ENCODE measurements at regions not wholly inside any gene's neighbourhood (a gene's known extent, or its start where the extent isn't known, plus 50 kb on each side); places are given as distances from the start of the nearest gene placed in this dataset.

DNA sequence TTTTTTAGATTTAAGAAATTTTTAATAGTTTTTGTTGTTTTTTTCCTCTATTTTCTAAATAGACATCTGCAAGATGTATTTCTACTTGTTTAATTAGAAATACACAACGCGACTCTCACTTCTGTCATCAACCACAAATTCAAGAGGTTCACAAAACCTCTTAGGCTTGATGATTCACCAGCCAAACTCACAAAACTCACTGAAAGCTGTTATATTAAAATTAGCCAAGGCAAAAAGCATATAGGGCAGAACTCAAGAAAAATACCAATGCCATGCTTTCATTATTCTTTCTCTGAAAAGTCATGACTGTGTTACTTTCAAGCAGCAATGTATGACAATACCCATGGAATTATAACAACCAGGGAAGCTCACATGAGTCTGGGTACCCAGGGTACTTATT, 487.0 kb upstream of the RGS18 start:
- H3K4me3 ChIP-seq (ENCODE audit: low read depth, low read length), result no peak overlapping the region
- no peak overlapping the region for H3K27ac ChIP-seq
- TF ChIP-seq, protein P1, sequence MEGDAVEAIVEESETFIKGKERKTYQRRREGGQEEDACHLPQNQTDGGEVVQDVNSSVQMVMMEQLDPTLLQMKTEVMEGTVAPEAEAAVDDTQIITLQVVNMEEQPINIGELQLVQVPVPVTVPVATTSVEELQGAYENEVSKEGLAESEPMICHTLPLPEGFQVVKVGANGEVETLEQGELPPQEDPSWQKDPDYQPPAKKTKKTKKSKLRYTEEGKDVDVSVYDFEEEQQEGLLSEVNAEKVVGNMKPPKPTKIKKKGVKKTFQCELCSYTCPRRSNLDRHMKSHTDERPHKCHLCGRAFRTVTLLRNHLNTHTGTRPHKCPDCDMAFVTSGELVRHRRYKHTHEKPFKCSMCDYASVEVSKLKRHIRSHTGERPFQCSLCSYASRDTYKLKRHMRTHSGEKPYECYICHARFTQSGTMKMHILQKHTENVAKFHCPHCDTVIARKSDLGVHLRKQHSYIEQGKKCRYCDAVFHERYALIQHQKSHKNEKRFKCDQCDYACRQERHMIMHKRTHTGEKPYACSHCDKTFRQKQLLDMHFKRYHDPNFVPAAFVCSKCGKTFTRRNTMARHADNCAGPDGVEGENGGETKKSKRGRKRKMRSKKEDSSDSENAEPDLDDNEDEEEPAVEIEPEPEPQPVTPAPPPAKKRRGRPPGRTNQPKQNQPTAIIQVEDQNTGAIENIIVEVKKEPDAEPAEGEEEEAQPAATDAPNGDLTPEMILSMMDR (IDR thresholded peaks at IDR 0.05; ENCODE audit: low read depth, low read length, missing control alignments), result no peak
- H3K27me3 ChIP-seq (replicated peaks), result no peaks in the 10 kb centered on the region
- in situ Hi-C loops (cut with HindIII; ENCODE audit: low pct_ligation_motif_present, low sequenced_read_pairs), result no loop called here
- DNase-seq, result peak; percentile 33
- H3K36me3 ChIP-seq (replicated peaks), result no peaks in the 10 kb centered on the region

DNA sequence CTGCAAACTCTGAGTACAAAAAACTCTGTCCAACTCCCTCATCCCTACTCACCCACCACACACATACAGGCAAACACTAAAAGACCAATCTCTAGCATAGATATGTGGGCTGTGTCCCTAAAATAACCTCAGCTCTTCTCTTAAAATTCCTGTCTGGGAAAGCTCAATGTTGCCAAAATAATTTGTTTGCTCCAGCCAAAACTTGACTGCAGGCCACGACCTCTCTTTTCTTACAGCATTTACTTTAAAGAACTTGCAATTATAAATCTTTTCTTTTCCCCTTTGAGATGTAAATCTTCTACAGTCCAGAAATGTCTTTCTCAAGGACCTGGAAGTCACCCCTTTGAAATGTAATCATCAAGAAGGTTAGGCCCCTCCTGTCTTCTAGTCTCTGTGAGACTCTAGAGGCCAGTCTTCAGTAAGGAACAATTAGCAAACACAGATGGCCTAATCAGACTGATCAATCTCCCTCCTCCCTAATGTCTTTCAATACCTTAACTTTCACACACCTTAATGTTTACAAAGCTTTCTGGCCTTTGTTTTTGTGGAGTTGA, 483.6 kb upstream of the RGS18 start:
- H3K4me3 ChIP-seq (ENCODE audit: low read depth, low read length), result no peak overlapping the region
- TF ChIP-seq, protein P1 (IDR thresholded peaks at IDR 0.05; ENCODE audit: low read depth, low read length, missing control alignments), result no peak
- H3K36me3 ChIP-seq (replicated peaks), result no peaks in the 10 kb centered on the region
- DNase-seq, result no peak
- no peak overlapping the region for H3K27ac ChIP-seq
- in situ Hi-C loops (cut with HindIII; ENCODE audit: low pct_ligation_motif_present, low sequenced_read_pairs), result no loop called here
- no peaks in the 10 kb centered on the region for H3K27me3 ChIP-seq (replicated peaks)

DNA sequence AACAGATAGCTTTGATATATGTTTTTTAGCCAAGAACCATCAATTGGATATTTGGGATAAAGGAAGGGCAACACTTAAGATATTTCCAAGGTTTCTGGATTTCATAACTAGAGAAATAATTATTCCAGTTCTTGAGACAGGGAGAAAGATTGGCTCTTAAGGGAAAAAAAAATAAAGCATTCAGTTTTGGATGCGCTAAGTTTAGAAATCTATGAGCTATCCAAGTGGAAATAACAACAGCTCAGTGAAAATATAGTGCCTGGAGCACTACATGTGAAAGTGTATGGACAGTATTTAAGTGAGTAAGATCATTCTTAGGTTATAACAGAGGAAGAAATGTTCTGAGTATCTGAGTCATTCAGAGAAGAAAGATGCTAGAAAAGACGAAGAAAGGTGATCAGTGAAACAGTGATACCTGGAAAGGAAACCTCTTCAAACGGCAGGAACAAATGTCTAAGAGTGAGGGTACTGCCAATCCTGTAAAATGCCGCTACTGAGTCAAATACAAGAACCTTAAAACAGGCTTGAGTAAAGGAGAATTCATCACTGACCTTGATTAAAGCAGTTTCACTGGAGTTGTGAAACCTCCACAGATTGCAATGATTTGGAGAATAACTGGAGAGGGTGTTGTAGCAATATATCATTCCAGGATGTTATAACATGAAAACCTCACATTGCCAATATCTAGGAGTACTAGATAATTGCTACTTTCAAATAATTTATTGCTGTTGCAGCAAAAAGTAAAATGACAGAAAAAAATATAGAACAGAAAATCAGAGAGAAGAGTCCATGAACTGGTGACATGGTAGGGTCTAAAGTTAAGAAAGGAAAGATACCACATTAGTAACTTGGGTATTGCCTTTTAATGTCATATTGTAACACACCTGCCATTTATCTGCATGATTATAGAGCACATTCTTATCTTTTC, 482.1 kb upstream of the RGS18 start:
- in situ Hi-C loops (cut with HindIII; ENCODE audit: low pct_ligation_motif_present, low sequenced_read_pairs), result no loop called here
- Histone ChIP-seq H3K27me3 (replicated peaks) (no peaks in the 10 kb centered on the region), H3K36me3 (replicated peaks) (no peaks in the 10 kb centered on the region), H3K27ac (no peak overlapping the region), H3K4me3 (ENCODE audit: low read depth, low read length) (no peak overlapping the region)
- DNase-seq, result no peak
- TF ChIP-seq, protein P1 (IDR thresholded peaks at IDR 0.05; ENCODE audit: low read depth, low read length, missing control alignments), result no peak

DNA sequence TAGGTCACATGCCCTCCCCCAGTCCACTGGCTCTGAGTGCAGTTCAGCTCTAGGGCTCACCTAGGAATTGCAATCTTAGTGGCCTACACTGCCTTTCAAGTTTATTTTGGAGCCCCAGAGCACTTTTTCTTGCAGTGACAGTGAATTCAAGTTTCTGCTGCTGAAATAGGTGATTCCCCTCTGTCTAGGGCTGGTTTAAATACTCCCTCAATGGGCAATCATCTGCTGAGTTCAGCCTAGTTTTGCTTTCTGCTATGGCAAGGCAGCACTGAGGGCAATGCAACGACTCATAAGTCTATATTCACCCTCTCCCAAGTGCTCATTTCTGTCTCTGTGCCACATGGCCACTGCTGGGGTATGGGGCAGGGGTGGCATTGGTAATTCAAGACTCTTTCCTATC, 472.6 kb upstream of the RGS18 start:
- no peak overlapping the region for H3K4me3 ChIP-seq (ENCODE audit: low read depth, low read length)
- no peak for DNase-seq
- no peak overlapping the region for H3K27ac ChIP-seq
- no peaks in the 10 kb centered on the region for H3K36me3 ChIP-seq (replicated peaks)
- TF ChIP-seq, protein P1 (IDR thresholded peaks at IDR 0.05; ENCODE audit: low read depth, low read length, missing control alignments), result no peak
- H3K27me3 ChIP-seq (replicated peaks), result no peaks in the 10 kb centered on the region
- in situ Hi-C loops (cut with HindIII; ENCODE audit: low pct_ligation_motif_present, low sequenced_read_pairs), result no loop called here

DNA sequence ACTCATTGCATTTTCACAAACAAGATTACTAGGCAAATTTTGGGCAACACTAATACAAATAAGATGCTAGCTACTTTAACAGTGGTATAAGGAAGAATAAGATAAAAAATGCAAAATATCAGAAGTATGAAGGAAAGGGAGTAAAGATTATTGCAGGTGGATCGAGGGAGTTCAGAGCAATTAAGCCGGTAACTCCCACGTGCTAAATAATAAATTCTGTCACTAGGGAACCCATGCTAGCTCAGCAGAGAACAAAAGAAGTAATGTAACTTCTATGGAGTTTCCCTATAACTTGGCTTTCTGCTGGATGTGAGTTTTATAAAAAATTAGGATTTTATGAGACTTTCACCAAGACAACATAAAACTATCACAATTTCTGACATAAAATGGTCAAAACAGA, 470.5 kb upstream of the RGS18 start:
- Histone ChIP-seq H3K4me3 (ENCODE audit: low read depth, low read length) (no peak overlapping the region), H3K27me3 (replicated peaks) (no peaks in the 10 kb centered on the region), H3K27ac (no peak overlapping the region), H3K36me3 (replicated peaks) (no peaks in the 10 kb centered on the region)
- no peak for DNase-seq
- TF ChIP-seq, protein P1 (IDR thresholded peaks at IDR 0.05; ENCODE audit: low read depth, low read length, missing control alignments), result no peak
- in situ Hi-C loops (cut with HindIII; ENCODE audit: low pct_ligation_motif_present, low sequenced_read_pairs), result no loop called here
